HG02588 (cell line): ENCODE measurements at regions not wholly inside any gene's neighbourhood (a gene's known extent, or its start where the extent isn't known, plus 50 kb on each side); places are given as distances from the start of the nearest gene placed in this dataset.
"Not testable (repeated sequence)": the region's sequence is repeated elsewhere in the genome, so short reads cannot be mapped to it uniquely, and the experiment has no call there.

Experiments
- ATAC-seq: cut with Tn5 transposase; IDR thresholded peaks from one replicate; pipeline ENCODE4 v1.9.1; 2021; ENCODE audit warnings: mild to moderate bottlenecking, moderate library complexity; ENCODE audit not compliant: unreplicated experiment

- ATAC-seq = no peak
Measured at GRCh38 chr6:15082708-15083107, 163.2 kb upstream of the JARID2 start.

GRCh38 chr6:15086348-15087158 is 159.3 kb upstream of the JARID2 start:
- no peak for ATAC-seq

DNA sequence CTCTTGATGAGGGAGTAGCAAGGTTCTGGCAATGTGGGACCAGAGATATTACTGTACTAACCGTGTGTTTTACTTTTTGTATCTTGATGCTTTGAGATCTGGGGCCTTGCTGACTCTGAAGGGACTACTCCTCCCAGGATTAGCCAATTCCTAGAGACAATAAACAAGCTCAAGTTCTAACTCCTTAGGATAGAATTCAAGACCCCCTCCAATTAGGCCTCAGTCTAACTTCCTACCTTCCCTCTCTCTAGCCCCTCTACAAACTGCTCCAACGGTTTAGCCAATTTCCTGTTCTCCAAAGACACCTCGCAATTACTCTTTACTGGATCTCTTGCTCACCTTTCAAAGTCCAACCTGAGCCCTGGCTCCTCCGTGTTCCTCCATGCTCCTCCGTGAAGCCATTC is 158.7 kb upstream of the JARID2 start:
- ATAC-seq = no peak

- no peak for ATAC-seq
Measured at GRCh38 chr6:15088904-15089568, 156.8 kb upstream of the JARID2 start.

DNA sequence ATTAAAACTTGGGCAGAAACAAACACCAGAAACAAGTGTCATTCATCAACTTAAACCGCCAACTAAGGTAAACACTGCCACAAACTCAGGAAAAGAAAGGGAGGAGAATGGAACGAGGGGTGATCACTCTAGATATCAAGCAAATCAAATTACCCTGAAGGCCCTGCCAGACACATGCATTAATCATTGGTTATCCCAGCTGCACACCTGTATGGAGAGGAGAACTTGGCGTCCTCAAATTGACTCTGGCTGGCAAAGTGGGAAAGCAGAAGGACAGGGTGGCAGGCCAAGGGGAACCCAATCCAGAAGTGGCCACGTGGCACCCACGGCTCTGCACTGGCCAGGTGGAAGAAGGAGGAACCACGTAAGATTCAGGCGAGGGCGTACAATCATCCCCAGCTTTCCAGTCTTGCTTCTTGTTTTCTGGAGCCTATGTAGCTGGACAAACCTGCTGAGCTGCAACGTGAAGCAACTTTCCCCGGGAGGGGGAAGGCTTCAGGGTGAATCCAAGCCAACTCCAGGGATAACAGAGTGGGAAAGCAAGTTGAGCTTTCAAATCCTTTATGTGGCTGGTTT is 156.2 kb upstream of the JARID2 start:
- ATAC-seq = no peak

GRCh38 chr6:15090145-15090579 is 155.7 kb upstream of the JARID2 start:
- no peak for ATAC-seq

DNA sequence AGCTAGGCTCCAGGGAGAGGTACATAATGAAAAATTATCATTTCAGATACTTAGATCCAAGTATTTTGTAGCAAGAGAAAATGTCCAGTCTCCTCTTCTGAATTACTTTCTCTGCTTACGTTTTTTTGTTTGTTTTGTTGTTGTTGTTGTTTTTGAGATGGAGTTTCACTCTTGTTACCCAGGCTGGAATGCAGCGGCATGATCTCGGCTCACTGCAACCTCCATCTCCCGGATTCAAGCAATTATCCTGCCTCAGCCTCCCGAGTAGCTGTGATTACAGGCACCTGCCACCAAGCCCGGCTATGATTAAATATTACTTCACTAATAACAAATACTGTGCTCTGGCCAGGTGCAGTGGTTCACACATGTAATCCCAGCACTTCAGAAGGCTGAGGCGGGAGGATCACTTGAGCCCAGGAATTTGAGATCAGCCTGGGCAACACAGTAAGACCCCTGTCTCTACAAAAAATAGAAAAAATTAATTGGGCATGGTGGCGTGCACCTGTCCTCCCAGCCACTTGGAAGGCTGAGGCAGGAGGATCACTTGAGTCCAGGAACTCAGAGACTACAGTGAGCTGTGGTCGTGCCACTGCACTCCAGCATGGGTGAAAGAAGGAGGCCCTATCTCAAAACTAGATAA is 155.0 kb upstream of the JARID2 start:
- ATAC-seq = no peak

GRCh38 chr6:15096894-15097837 is 148.7 kb upstream of the JARID2 start:
- no peak for ATAC-seq

GRCh38 chr6:15101130-15101529 is 144.7 kb upstream of the JARID2 start:
- ATAC-seq = no peak

- ATAC-seq = no peak
Measured at GRCh38 chr6:15102241-15102640, 143.6 kb upstream of the JARID2 start.

- no peak for ATAC-seq
Measured at GRCh38 chr6:15106958-15107643, 138.8 kb upstream of the JARID2 start.

GRCh38 chr6:15107644-15108382 is 138.1 kb upstream of the JARID2 start:
- no peak for ATAC-seq

GRCh38 chr6:15108383-15108715 is 137.5 kb upstream of the JARID2 start:
- ATAC-seq = no peak

DNA sequence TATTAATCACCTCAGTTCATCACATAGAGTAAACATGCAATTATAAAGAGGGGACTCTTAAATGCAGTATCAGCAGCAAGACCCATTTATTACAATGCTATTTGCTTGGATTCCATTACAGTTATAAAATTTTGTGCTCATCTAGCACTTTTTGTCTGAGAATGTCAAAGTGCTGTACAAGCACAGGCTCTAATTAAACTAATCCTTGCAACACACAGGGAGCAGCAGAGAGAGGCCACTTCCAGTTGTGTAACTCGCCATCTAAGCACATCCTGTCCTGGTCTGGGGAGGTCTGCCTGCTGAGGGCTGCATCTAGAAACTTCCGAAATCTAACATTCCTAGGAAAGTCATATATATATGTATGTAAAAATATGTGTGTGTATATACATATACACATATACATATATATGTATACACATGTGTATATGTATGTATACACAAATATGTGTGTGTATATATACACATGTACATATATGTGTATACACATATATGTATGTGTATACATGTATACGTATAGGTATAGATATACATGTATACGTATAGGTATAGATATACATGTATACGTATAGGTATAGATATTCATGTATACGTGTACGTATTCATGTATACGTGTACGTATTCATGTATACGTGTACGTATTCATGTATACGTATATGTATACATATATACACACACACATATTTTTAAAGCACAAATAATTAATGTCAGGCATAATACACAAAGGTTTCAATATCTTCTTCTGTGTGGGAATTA is 136.4 kb upstream of the JARID2 start:
- no peak for ATAC-seq

DNA sequence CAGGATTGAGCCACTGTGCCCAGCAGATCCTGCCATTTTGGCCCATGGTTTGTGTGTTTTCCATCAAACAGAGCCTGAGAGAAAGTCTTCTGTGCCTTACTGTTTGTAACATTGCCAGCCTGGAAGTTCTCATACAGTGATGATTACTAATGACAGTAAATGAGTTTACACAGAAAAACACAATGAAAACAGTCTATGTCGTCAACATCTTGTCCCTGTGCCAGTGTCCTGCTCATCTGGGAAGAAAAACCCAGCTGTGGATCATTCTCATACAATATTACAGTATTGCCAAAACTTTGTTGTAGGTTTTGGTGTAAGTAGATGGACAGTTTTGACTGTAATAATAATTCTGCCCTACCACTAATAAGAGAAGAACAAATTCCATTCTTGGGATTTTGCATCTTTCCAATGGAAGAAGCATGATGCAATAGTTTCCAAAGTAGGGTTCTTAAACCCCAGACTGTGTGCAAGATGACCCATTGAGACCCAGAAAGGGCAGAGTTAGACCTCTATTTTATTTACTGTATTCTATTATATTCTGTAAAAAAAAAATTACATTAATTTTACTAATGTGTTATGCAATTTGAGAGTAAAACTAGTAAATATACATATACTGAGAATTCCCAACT is 135.0 kb upstream of the JARID2 start:
- no peak for ATAC-seq

DNA sequence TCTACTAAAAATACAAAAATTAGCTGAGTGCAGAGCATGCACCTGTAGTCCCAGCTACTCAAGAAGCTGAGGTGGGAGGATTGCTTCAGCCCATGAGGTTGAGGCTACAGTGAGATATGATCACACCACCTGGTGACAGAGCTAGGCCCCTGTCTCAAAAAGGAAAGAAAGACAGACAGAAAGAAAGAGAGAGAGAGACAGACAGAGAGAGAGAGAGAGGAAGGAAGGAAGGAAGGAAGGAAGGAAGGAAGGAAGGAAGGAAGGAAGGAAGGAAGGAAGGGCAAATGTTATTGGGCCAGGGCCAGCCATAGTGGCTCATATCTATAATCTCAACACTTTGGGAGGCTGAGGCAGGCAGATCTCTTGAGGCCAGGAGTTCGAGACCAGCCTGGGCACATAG is 134.3 kb upstream of the JARID2 start:
- ATAC-seq = not testable (repeated sequence)

DNA sequence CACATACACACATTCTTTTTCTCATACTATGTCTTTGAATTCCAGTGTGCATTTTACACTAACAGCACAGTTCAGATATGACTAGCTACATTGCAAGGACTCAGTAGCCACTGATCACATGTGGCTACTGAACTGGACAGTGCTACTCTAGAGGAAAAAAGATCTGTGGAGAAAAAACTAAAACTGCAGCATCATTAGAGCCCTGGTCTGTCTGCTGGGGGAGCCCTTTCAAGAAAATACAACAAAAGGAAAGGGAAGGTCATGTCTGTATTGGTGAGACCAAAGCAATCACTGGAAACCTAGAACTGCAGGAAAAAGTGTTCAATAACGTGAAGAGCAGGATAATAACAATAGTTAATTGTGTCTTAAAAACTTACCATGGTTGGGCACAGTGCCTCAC is 132.3 kb upstream of the JARID2 start:
- ATAC-seq = no peak

GRCh38 chr6:15114061-15114460 is 131.8 kb upstream of the JARID2 start:
- no peak for ATAC-seq
